ENCODE measurements at regions not wholly inside any gene's neighbourhood (a gene's known extent, or its start where the extent isn't known, plus 50 kb on each side); places are given as distances from the start of the nearest gene placed in this dataset.

DNA sequence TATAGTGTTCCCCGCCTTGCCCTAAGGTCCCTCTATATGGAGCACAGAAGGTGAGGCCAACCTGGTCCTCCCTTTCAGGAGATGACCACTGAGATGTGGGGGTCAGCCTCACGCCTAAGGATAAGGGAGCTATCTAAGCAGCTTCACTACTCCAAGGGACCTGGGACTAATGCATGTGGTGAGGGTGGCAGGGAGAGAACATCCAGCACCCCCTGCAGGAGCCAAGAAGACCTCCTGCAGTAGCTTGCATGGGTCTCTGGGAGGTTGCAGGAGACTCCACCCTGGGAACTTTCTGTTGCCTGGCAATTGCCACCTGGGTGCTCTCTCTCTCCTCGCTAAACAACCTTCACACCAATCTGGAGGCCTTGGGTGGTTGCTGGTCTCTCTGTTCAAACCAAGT lies 93.0 kb upstream of the KLHL29 start:
- Histone ChIP-seq H3K27ac (no peak overlapping the region), H3K9ac (ENCODE audit: low read depth in 2 of 2, low read length in 2 of 2) (no peak overlapping the region), H3K4me1 (no peaks in the 10 kb centered on the region), H3K4me3 (no peak overlapping the region), H3K27me3 (no peaks in the 10 kb centered on the region), H3K9me3 (no peaks in the 10 kb centered on the region), H3K36me3 (no peaks in the 10 kb centered on the region)
- no peak for DNase-seq
- TF ChIP-seq, protein P1, sequence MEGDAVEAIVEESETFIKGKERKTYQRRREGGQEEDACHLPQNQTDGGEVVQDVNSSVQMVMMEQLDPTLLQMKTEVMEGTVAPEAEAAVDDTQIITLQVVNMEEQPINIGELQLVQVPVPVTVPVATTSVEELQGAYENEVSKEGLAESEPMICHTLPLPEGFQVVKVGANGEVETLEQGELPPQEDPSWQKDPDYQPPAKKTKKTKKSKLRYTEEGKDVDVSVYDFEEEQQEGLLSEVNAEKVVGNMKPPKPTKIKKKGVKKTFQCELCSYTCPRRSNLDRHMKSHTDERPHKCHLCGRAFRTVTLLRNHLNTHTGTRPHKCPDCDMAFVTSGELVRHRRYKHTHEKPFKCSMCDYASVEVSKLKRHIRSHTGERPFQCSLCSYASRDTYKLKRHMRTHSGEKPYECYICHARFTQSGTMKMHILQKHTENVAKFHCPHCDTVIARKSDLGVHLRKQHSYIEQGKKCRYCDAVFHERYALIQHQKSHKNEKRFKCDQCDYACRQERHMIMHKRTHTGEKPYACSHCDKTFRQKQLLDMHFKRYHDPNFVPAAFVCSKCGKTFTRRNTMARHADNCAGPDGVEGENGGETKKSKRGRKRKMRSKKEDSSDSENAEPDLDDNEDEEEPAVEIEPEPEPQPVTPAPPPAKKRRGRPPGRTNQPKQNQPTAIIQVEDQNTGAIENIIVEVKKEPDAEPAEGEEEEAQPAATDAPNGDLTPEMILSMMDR (IDR thresholded peaks at IDR 0.05), result no peak
- intact Hi-C loops (cut with DNase I), result no loop called here

DNA sequence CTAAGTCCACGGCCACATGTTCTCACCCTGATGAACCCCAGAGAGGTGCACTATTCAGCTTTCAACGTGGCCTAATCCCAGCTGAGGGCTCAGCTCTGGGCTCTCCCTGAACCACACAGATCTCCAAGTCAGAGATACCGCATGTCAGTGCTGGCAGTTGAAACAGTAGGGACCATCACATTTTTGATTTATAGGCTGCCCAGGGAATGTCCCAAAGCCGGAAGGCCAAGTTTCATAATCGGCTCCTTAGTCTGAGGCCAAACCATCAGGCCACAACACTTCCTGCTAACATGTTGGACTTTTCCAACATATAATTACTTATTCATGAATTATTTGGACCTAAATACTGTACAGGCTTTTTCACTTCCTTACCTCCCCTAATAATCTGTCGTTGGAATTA lies 91.9 kb upstream of the KLHL29 start:
- H3K9ac ChIP-seq (ENCODE audit: low read depth in 2 of 2, low read length in 2 of 2), result no peak overlapping the region
- no peaks in the 10 kb centered on the region for H3K4me1 ChIP-seq
- TF ChIP-seq, protein P1 (IDR thresholded peaks at IDR 0.05), result no peak
- H3K27me3 ChIP-seq, result no peaks in the 10 kb centered on the region
- intact Hi-C loops (cut with DNase I), result no loop called here
- no peaks in the 10 kb centered on the region for H3K9me3 ChIP-seq
- peak; percentile 22 for DNase-seq
- no peaks in the 10 kb centered on the region for H3K36me3 ChIP-seq
- no peak overlapping the region for H3K27ac ChIP-seq
- no peak overlapping the region for H3K4me3 ChIP-seq

DNA sequence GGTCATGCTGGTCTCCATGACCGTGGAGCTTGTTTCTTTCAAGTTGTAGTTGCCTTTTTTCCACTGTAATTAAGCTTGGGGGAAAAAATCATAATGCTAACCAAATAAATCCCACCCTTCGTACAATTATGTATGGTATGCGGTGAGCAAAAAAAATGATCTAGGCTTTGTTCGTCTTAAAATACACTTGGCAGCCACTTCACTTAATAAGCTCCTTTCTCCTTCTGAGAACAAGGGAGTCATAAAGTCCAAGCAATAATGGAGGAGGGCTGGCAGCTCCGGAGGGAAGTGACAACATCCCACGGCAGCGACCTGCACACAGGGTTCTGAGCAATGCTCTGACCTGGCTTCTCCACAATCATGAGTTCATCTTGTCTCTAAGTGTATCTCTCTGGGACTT lies 91.2 kb upstream of the KLHL29 start:
- H3K9ac ChIP-seq (ENCODE audit: low read depth in 2 of 2, low read length in 2 of 2), result no peak overlapping the region
- intact Hi-C loops (cut with DNase I), result no loop called here
- no peaks in the 10 kb centered on the region for H3K27me3 ChIP-seq
- H3K36me3 ChIP-seq, result no peaks in the 10 kb centered on the region
- H3K4me3 ChIP-seq, result no peak overlapping the region
- no peak overlapping the region for H3K27ac ChIP-seq
- no peak for DNase-seq
- no peaks in the 10 kb centered on the region for H3K9me3 ChIP-seq
- H3K4me1 ChIP-seq, result no peaks in the 10 kb centered on the region
- TF ChIP-seq, protein P1 (IDR thresholded peaks at IDR 0.05), result no peak

- H3K27ac ChIP-seq, result no peak overlapping the region
- no peaks in the 10 kb centered on the region for H3K27me3 ChIP-seq
- no peak for DNase-seq
- no peak overlapping the region for H3K4me3 ChIP-seq
- no peaks in the 10 kb centered on the region for H3K9me3 ChIP-seq
- TF ChIP-seq, protein P1 (IDR thresholded peaks at IDR 0.05), result no peak
- no peak overlapping the region for H3K9ac ChIP-seq (ENCODE audit: low read depth in 2 of 2, low read length in 2 of 2)
- no peaks in the 10 kb centered on the region for H3K36me3 ChIP-seq
- intact Hi-C loops (cut with DNase I), result no loop called here
- H3K4me1 ChIP-seq, result no peaks in the 10 kb centered on the region
Observed at GRCh38 chr2:23294238-23294637, 90.7 kb upstream of the KLHL29 start.

- intact Hi-C loops (cut with DNase I), result no loop called here
- Histone ChIP-seq H3K36me3 (no peaks in the 10 kb centered on the region), H3K9me3 (no peaks in the 10 kb centered on the region), H3K4me3 (no peak overlapping the region), H3K9ac (ENCODE audit: low read depth in 2 of 2, low read length in 2 of 2) (no peak overlapping the region), H3K4me1 (no peaks in the 10 kb centered on the region), H3K27me3 (no peaks in the 10 kb centered on the region), H3K27ac (no peak overlapping the region)
- DNase-seq, result no peak
- TF ChIP-seq, protein P1 (IDR thresholded peaks at IDR 0.05), result no peak
Observed at GRCh38 chr2:23296691-23297090, 88.3 kb upstream of the KLHL29 start.

GRCh38 chr2:23297112-23297511 lies 87.9 kb upstream of the KLHL29 start:
- intact Hi-C loops (cut with DNase I), result no loop called here
- TF ChIP-seq, protein P1 (IDR thresholded peaks at IDR 0.05), result no peak
- no peak overlapping the region for H3K4me3 ChIP-seq
- no peak for DNase-seq
- no peaks in the 10 kb centered on the region for H3K4me1 ChIP-seq
- no peaks in the 10 kb centered on the region for H3K27me3 ChIP-seq
- no peak overlapping the region for H3K9ac ChIP-seq (ENCODE audit: low read depth in 2 of 2, low read length in 2 of 2)
- no peaks in the 10 kb centered on the region for H3K36me3 ChIP-seq
- no peak overlapping the region for H3K27ac ChIP-seq
- no peaks in the 10 kb centered on the region for H3K9me3 ChIP-seq

All from colonic mucosa (tissue), 4 donors.